GM12875 (cell line): ENCODE measurements at regions not wholly inside any gene's neighbourhood (a gene's known extent, or its start where the extent isn't known, plus 50 kb on each side); places are given as distances from the start of the nearest gene placed in this dataset.

Experiments used
- H3K4me3 ChIP-seq: one replicate; pipeline ENCODE4 v1.5.1; 2011; ENCODE audit warnings: low read depth, low read length, control low read depth
- CTCF ChIP-seq: IDR thresholded peaks from 2 replicates; pipeline ENCODE4 v1.5.1; 2011; ENCODE audit warnings: low read depth, mild to moderate bottlenecking, control low read depth, inconsistent platforms, low read length, moderate library complexity, borderline replicate concordance; ENCODE audit not compliant: insufficient read depth

GRCh38 chr19:5228932-5229777 is 111.5 kb downstream of the PTPRS start:
- no peak for TF ChIP-seq CTCF
- no peak overlapping the region for H3K4me3 ChIP-seq

DNA sequence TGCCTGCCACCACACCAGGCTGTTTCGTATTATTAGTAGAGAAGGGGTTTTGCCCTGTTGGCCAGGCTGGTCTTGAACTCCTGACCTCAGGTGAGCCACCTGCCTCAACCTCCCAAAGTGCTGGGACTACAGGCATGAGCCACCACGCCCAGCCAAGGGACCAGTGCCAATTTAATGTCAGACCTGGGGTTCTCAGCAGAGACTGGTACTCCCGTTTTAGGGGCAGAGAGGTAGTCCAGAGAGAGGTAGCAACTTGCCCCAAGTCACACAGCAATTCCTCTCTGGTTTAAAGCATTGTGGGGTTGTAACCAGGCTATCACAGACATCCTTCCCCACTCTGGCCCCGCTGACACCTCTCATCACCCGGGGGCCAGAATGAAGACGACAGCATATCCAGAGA is 112.1 kb downstream of the PTPRS start:
- no peak for TF ChIP-seq CTCF
- H3K4me3 ChIP-seq: no peak overlapping the region

DNA sequence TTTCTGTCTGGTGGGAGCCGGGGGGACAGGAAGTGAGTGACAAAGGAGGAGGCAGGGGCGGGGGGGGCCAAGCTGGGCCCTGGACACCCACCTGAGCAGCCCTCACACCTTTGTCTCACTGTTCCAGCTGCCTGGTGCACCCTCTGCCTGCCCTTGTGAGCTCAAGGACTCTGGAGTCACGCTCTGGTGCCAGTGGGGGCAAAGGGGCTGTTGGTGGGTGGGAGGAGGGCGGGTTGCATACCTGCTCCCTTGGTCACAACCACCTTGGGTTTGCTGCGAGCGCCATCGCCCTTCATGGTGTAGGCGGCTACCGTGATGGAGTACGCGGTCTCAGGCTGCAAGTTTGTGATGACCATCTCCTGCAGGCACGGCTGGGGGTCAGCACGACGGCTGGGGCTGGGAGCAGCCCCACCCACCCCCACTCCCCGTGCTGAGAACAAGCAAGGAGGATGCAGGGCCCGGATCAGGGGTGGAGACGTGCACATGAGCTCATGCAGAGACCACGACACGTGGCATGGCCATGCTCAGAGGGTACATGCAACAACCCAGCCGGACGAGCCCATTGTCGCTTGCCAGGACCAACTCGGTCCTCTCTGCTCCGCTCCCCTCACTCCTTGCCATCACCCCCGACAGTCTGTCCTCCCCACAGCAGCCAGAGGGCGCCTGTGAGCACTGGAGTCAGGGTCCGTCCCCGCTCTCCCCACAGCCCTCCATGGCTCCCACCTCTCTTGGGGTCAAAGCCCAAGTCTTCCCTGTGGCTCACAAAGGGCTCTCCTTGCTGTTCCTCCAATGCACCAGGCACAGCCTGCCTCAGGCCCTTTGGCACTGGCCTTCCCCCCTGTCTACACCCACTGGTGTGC is 114.9 kb downstream of the PTPRS start:
- peak; percentile 65 for TF ChIP-seq CTCF
- H3K4me3 ChIP-seq: no peak overlapping the region

DNA sequence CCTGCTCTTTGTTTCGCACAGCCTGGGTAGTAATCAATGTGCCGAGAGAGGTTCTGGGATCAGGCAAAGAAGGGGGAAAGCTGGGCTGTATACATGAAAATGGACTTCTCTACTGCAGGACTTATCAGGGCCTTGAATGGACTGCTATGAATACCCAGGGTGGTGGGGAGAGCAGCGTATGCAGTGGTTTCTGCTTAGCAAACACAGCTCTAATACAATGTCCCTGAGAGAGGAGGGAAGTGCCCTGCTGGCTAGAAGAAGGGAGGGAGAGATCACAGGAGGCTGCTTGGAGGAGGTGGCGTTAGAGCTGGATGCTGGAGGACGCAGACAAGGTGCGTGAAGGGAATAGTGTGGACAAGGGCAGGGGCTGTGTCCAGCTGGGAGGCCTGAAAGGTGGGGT is 116.1 kb downstream of the PTPRS start:
- TF ChIP-seq CTCF: no peak
- no peak overlapping the region for H3K4me3 ChIP-seq

GRCh38 chr19:5222821-5223321 is 117.7 kb downstream of the PTPRS start:
- H3K4me3 ChIP-seq: no peak overlapping the region
- TF ChIP-seq CTCF: no peak

- no peak overlapping the region for H3K4me3 ChIP-seq
- TF ChIP-seq CTCF: no peak
Measured at GRCh38 chr19:5222178-5222577, 118.4 kb downstream of the PTPRS start.
